ENCODE measurements at regions not wholly inside any gene's neighbourhood (a gene's known extent, or its start where the extent isn't known, plus 50 kb on each side); places are given as distances from the start of the nearest gene placed in this dataset.

- TF ChIP-seq CTCF (conservative IDR thresholded peaks at IDR 0.05; ENCODE audit: low read depth in 2 of 2), result no peak
- no peak for TF ChIP-seq CREB1 (CRISPR knock-in tag; IDR thresholded peaks at IDR 0.05; ENCODE audit: low read depth)
- no peak for TF ChIP-seq ZNF114 (CRISPR knock-in tag; IDR thresholded peaks at IDR 0.05)
- TF ChIP-seq ZNF331 (CRISPR knock-in tag; IDR thresholded peaks at IDR 0.05; ENCODE audit: low read depth), result no peak
- no peak for TF ChIP-seq STAT1 (IDR thresholded peaks at IDR 0.05; ENCODE audit: unreplicated experiment)
- no peak for TF ChIP-seq NANOG (IDR thresholded peaks at IDR 0.05; ENCODE audit: borderline replicate concordance)
- TF ChIP-seq REST (IDR thresholded peaks at IDR 0.05; ENCODE audit: unreplicated experiment), result no peak
- no peak for TF ChIP-seq POLR2AphosphoS5 (IDR thresholded peaks at IDR 0.05; ENCODE audit: low read depth)
- TF ChIP-seq EZH2phosphoT487 (IDR thresholded peaks at IDR 0.05; ENCODE audit: unreplicated experiment), result no peak
These were observed 736.6 kb downstream of the MRPL39 start (continued) for GRCh38 chr21:24870633-24871032.

GRCh38 chr21:24869862-24870261 is 737.4 kb downstream of the MRPL39 start:
- ATAC-seq (no peak), DNase-seq (ENCODE audit: low spot score) (no peak)
- no peaks in the 10 kb centered on the region for H3K36me3 Mint-ChIP-seq (ENCODE audit: low read depth)
- H3K4me1 Mint-ChIP-seq, result no peaks in the 10 kb centered on the region
- no peak overlapping the region for H3K27ac Mint-ChIP-seq
- no peak overlapping the region for H3K4me3 ChIP-seq
- H3F3A ChIP-seq (replicated peaks; ENCODE audit: low read depth), result no peaks in the 10 kb centered on the region
- peaks cover 76% of the 10 kb centered on the region for H3K9me3 Mint-ChIP-seq
- no peaks in the 10 kb centered on the region for H3K9me2 ChIP-seq (ENCODE audit: insufficient read depth)
- no peaks in the 10 kb centered on the region for H3K79me2 ChIP-seq (replicated peaks; ENCODE audit: insufficient read depth)
- H3K4me2 ChIP-seq, result no peak overlapping the region
- no peaks in the 10 kb centered on the region for H3K27me3 Mint-ChIP-seq (ENCODE audit: insufficient read depth, low read depth, poor library complexity)
- no peak overlapping the region for H3K4me3 Mint-ChIP-seq
- H3K27ac ChIP-seq (ENCODE audit: low read depth), result no peak overlapping the region
- no peaks in the 10 kb centered on the region for H3K36me3 ChIP-seq (ENCODE audit: insufficient read depth)
- H3K4me1 ChIP-seq (ENCODE audit: insufficient read depth), result no peaks in the 10 kb centered on the region
- H4K20me1 ChIP-seq (replicated peaks; ENCODE audit: insufficient read depth), result no peaks in the 10 kb centered on the region
- no peaks in the 10 kb centered on the region for H3K27me3 ChIP-seq (ENCODE audit: insufficient read depth)
- no peak overlapping the region for H2AFZ ChIP-seq
- TF ChIP-seq JUNB (IDR thresholded peaks at IDR 0.05; ENCODE audit: unreplicated experiment), result no peak
- TF ChIP-seq ZNF114 (CRISPR knock-in tag; IDR thresholded peaks at IDR 0.05), result no peak
- no peak for TF ChIP-seq POLR2AphosphoS5 (IDR thresholded peaks at IDR 0.05; ENCODE audit: low read depth)
- TF ChIP-seq ZNF331 (CRISPR knock-in tag; IDR thresholded peaks at IDR 0.05; ENCODE audit: low read depth), result no peak
- no peak for TF ChIP-seq ZNF462 (CRISPR knock-in tag; IDR thresholded peaks at IDR 0.05)
- no peak for TF ChIP-seq REST (IDR thresholded peaks at IDR 0.05; ENCODE audit: unreplicated experiment)

All from GM23338 (cell line).